ENCODE measurements at regions not wholly inside any gene's neighbourhood (a gene's known extent, or its start where the extent isn't known, plus 50 kb on each side); places are given as distances from the start of the nearest gene placed in this dataset.
"Not testable (repeated sequence)": the region's sequence is repeated elsewhere in the genome, so short reads cannot be mapped to it uniquely, and the experiment has no call there.

DNA sequence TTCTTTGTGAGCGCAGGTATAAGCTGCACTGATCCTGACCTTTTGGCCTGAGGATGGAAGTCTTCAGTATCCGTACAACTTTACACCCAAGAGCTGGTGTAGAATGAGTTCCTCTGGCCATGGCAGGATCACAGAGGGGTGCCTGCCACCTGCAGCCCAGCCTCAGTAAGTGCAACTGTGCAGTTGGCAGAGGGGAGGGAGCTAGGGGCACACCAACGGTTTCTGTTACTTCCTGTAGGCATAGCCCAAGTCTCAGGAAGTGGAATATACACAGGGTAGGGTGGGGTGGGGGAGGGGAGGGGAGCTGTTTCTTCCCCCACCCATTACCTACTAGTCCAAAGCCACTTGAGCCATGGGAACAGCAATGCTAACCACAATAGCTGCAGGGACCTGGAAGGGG lies 85.4 kb upstream of the GBA3 start:
- H3K27ac ChIP-seq = no peak overlapping the region
- no peaks in the 10 kb centered on the region for H3K4me1 ChIP-seq
- H3K36me3 ChIP-seq = no peaks in the 10 kb centered on the region
- no peak overlapping the region for H3K4me3 ChIP-seq
- TF ChIP-seq, protein P1, sequence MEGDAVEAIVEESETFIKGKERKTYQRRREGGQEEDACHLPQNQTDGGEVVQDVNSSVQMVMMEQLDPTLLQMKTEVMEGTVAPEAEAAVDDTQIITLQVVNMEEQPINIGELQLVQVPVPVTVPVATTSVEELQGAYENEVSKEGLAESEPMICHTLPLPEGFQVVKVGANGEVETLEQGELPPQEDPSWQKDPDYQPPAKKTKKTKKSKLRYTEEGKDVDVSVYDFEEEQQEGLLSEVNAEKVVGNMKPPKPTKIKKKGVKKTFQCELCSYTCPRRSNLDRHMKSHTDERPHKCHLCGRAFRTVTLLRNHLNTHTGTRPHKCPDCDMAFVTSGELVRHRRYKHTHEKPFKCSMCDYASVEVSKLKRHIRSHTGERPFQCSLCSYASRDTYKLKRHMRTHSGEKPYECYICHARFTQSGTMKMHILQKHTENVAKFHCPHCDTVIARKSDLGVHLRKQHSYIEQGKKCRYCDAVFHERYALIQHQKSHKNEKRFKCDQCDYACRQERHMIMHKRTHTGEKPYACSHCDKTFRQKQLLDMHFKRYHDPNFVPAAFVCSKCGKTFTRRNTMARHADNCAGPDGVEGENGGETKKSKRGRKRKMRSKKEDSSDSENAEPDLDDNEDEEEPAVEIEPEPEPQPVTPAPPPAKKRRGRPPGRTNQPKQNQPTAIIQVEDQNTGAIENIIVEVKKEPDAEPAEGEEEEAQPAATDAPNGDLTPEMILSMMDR (IDR thresholded peaks at IDR 0.05) = peak; percentile 50
- intact Hi-C loops (cut with DNase I) = no loop called here
- peak; percentile 89 to 90 for ATAC-seq
- no peak for DNase-seq
- no peaks in the 10 kb centered on the region for H3K9me3 ChIP-seq
- no peaks in the 10 kb centered on the region for H3K27me3 ChIP-seq (ENCODE audit: low read depth)

DNA sequence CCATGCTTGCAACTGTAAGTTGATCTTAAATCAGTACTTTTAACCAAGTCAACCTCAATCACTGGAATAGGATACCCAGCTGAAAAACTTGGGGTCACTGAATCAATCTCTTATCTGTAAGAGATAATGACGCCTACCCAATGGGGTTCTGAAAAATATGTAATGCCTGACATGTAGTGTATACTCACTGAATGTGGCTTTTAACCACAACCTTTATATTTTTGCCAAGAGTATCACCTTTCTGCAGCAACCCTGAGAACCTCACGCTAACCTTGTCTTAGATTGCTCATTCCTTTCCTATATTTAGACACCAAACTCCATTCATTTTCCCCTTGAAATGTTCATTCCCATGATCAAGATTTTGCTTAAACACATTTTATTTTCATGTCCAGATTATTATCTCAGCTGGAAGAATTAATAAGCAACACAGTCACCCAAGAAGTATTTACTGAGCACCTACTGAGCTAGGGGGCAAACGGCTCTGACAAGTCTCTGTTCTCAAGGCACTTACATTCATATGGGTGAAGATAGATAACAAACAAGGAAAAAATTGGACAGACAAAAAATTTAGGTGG lies 82.7 kb upstream of the GBA3 start:
- intact Hi-C loops (cut with DNase I); DNase-seq; ATAC-seq; H3K4me1 ChIP-seq; H3K27me3 ChIP-seq (ENCODE audit: low read depth); H3K27ac ChIP-seq; H3K36me3 ChIP-seq; H3K4me3 ChIP-seq; H3K9me3 ChIP-seq: not testable (repeated sequence)

DNA sequence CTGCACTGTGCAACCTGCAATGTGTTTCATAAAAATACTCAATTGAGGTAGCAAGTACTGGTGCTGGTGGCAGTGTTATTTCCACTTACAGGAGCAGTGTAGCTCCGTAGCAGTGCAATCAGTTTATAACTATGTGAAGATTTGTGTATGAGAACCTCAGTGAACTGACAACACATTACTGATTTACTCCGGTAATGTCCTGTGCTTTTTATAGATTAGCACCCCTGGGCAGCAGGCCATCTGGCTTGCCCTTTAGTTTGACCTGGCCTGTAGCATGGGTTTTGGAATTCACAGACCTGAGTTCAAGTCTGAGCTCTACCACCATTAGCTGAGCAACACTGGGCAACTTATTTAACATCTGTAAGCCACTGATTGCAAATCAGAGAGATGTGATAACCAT lies 78.6 kb upstream of the GBA3 start:
- H3K4me3 ChIP-seq = no peak overlapping the region
- TF ChIP-seq, protein P1 (IDR thresholded peaks at IDR 0.05) = no peak
- intact Hi-C loops (cut with DNase I) = no loop called here
- DNase-seq (no peak), ATAC-seq (no peak)
- H3K4me1 ChIP-seq = no peaks in the 10 kb centered on the region
- H3K36me3 ChIP-seq = no peaks in the 10 kb centered on the region
- no peaks in the 10 kb centered on the region for H3K9me3 ChIP-seq
- no peaks in the 10 kb centered on the region for H3K27me3 ChIP-seq (ENCODE audit: low read depth)
- H3K27ac ChIP-seq = no peak overlapping the region

DNA sequence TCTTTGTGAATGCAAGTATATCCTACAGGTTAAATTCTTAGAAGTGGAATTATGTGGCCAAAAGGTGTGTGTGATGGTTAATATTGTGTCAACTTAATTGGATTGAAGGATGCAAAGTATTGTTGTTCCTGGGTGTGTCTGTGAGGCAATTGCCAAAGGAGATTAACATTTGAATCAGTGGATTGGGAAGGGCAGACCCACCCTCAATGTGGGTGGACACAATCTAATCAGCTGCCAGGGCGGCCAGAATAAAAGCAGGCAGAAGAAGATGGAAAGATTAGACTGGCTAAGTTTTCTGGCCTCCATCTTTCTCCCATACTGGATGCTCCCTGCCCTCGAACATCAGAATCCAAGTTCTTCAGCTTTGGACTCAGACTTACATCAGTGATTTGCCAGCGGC lies 76.2 kb upstream of the GBA3 start:
- Histone ChIP-seq H3K9me3 (no peaks in the 10 kb centered on the region), H3K4me3 (no peak overlapping the region), H3K27me3 (ENCODE audit: low read depth) (no peaks in the 10 kb centered on the region), H3K36me3 (no peaks in the 10 kb centered on the region), H3K4me1 (no peaks in the 10 kb centered on the region), H3K27ac (no peak overlapping the region)
- intact Hi-C loops (cut with DNase I) = no loop called here
- DNase-seq = no peak
- ATAC-seq = no peak
- TF ChIP-seq, protein P1 (IDR thresholded peaks at IDR 0.05) = no peak

DNA sequence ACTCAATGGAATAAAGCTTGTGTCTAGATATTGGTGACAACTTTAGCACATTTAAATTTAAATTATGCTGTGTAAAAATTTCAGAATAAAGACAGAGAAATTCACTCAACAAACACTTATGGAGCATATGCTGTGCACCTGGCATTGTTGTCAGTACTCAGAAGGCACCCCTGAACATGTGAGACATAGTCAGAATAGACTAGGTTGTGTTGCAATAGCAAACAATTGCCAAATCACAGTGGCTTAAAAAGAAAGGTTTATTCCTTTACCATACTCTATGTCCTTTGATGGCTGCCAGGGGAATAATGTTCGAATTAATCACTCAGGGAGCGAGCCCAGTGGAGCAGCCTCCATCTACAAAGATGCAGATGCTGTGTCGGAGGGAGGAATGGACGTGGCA lies 72.6 kb upstream of the GBA3 start:
- intact Hi-C loops (cut with DNase I); H3K27me3 ChIP-seq (ENCODE audit: low read depth); DNase-seq; H3K27ac ChIP-seq; H3K36me3 ChIP-seq; ATAC-seq; H3K4me1 ChIP-seq; H3K4me3 ChIP-seq; H3K9me3 ChIP-seq: not testable (repeated sequence)

DNA sequence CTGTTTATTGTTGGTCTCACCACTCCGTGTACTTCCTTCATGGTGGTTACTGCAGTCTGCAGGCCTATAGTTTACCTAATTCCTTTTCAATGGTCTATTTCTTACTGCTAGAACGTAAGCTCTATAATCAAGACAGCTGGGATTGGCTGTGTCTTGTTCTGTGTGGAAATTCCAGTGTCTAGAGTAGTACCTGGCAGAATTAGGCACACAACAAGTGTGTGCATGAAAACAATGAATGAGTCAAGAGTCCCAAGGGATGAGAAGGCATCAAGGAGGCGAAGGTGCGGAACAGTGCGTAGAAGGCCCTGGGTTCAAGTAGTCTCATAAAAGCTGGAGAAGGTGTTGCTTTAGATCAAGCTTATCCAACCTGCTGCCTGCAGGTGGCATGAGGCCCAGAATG lies 70.8 kb upstream of the GBA3 start:
- H3K36me3 ChIP-seq; ATAC-seq; H3K27ac ChIP-seq; H3K27me3 ChIP-seq (ENCODE audit: low read depth); H3K4me1 ChIP-seq; H3K9me3 ChIP-seq; intact Hi-C loops (cut with DNase I); H3K4me3 ChIP-seq; DNase-seq: not testable (repeated sequence)

DNA sequence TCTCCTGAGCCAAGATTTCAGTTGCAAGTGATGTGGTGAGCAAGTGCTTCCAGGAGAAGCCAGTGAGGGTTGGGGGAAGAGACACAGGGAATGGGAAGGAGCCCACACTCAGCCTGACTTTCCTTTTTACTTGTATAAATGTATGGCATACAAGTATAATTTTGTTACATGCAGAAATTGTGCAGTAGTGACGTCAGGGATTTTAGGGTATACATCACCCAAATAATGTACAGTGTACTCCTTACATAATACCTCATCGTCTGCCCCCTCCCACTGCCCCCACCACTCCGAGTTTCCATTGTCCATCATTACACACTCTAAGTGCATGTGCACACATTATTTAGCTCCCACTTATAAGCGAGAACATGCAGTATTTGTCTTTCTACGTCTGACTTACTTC lies 68.7 kb upstream of the GBA3 start:
- ATAC-seq; H3K36me3 ChIP-seq; intact Hi-C loops (cut with DNase I); H3K27ac ChIP-seq; H3K27me3 ChIP-seq (ENCODE audit: low read depth); H3K4me1 ChIP-seq; DNase-seq; H3K9me3 ChIP-seq; H3K4me3 ChIP-seq: not testable (repeated sequence)

DNA sequence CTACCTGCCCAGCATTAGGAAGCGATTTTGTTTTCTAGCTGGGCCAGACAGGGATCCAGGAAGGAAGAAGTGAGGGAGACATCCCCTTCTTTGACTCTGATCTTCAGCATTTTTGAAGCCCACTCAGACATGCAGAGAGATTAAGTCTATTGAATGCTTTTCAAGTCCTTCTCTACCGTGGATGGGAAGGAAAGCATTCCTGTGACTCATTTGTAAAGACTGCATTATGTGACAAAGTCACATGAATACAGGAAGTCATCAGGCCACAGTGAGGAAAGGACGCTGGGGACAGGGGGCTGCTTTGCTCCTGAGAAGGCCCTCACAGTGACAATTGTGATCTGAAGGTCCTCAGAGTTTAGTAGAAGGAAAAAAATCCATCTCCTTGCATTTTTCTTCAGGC lies 67.4 kb upstream of the GBA3 start:
- no peak for DNase-seq
- Histone ChIP-seq H3K4me1 (no peaks in the 10 kb centered on the region), H3K4me3 (no peak overlapping the region), H3K36me3 (no peaks in the 10 kb centered on the region), H3K9me3 (no peaks in the 10 kb centered on the region), H3K27me3 (ENCODE audit: low read depth) (no peaks in the 10 kb centered on the region), H3K27ac (no peak overlapping the region)
- no peak for ATAC-seq
- intact Hi-C loops (cut with DNase I) = no loop called here
- TF ChIP-seq, protein P1 (IDR thresholded peaks at IDR 0.05) = no peak

DNA sequence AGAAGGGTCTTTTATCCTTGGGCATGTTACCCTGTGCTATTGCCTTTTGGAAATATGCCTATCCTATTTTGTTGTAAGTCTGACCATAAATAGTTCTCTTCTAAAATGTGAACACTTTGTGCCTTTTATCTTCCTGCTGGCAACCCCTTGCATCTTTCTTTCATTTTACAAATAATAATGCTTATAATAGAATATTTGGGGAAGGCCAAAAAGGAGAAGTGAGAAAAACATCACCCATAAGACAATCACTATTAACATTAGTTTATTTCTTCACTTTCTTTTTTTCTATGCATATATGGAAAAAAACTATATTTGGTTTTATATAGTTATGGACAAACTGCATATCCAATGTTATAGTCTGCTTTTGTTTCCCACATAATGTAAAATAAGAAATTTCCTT lies 64.9 kb upstream of the GBA3 start:
- ATAC-seq; DNase-seq; H3K36me3 ChIP-seq; H3K27ac ChIP-seq; H3K4me1 ChIP-seq; intact Hi-C loops (cut with DNase I); H3K27me3 ChIP-seq (ENCODE audit: low read depth); H3K9me3 ChIP-seq; H3K4me3 ChIP-seq: not testable (repeated sequence)

DNA sequence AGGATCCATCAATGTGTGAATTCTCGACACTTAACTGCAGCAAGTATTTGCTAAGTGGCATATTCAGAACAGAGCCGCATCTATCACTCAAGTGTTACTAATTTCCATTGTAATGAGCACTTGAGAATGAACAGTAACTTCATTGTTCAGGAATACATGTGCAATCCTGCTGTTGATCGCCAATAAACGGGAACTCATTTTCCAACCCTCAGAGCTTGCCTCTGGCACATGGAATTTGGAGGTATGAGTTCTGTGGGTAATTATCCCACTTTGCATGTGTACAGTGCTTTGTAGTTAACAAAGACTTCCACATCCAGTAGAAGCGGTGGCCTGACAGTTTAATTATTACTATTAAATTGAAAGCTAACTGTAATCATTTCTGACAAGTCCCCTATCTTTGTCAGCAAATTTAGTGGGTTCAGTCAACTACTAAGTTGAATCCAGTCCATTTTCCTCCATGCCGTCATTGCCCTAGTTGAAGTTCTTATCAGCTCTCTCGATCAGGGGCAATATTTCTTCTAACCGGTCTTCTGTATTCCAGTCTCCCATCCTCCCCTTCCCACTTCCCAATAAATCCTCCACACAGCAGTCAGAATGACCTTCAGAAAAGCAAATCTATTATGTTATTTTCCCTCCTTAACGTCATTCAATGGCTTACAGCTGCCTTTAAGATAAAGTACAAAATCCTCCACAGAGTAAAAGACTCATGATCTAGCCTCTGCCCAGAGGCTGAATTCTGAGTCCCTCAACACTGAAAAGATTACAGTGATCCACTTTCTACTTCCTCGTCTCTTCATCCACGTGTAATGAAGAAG lies 62.4 kb upstream of the GBA3 start:
- ATAC-seq; H3K4me3 ChIP-seq; H3K9me3 ChIP-seq; H3K4me1 ChIP-seq; H3K27me3 ChIP-seq (ENCODE audit: low read depth); DNase-seq; intact Hi-C loops (cut with DNase I); H3K27ac ChIP-seq; H3K36me3 ChIP-seq: not testable (repeated sequence)

Measured in lower lobe of right lung (tissue), 2 donors.